Activated naive CD4-positive, alpha-beta T cell treated with anti-CD3 and anti-CD28 coated beads, Interleukin-2, amount 10 ng/mL, durations not matched to agents 7 days and 5 days (primary cell): ENCODE measurements at regions not wholly inside any gene's neighbourhood (a gene's known extent, or its start where the extent isn't known, plus 50 kb on each side); places are given as distances from the start of the nearest gene placed in this dataset.

Source experiments
- CTCF ChIA-PET: fragments of 350-600 bp; sonication (Branson Sonifier 250); formaldehyde crosslinking; loops from one replicate; lab custom pipeline; 2021; ENCODE audit warnings: antibody characterized with exemption; lab: Charles Lee
- DNase-seq: peaks from one replicate; pipeline ENCODE4 v3.0.0-alpha.2; 2020
- H3K27ac Mint-ChIP-seq: one replicate; pipeline ENCODE4 v1.8.0; 2021; ENCODE audit warnings: mild to moderate bottlenecking, moderate library complexity, mixed read lengths
- H3K27me3 Mint-ChIP-seq: one replicate; pipeline ENCODE4 v1.8.0; 2021; ENCODE audit warnings: mild to moderate bottlenecking, mixed read lengths
- H3K36me3 Mint-ChIP-seq: one replicate; pipeline ENCODE4 v1.8.0; 2021; ENCODE audit warnings: mixed read lengths
- H3K4me1 Mint-ChIP-seq: one replicate; pipeline ENCODE4 v1.8.0; 2021; ENCODE audit warnings: mixed read lengths
- H3K4me3 Mint-ChIP-seq: one replicate; pipeline ENCODE4 v1.8.0; 2021; ENCODE audit warnings: mild to moderate bottlenecking, moderate library complexity, mixed read lengths
- H3K9me3 Mint-ChIP-seq: one replicate; pipeline ENCODE4 v1.8.0; 2021; ENCODE audit warnings: mixed read lengths

DNA sequence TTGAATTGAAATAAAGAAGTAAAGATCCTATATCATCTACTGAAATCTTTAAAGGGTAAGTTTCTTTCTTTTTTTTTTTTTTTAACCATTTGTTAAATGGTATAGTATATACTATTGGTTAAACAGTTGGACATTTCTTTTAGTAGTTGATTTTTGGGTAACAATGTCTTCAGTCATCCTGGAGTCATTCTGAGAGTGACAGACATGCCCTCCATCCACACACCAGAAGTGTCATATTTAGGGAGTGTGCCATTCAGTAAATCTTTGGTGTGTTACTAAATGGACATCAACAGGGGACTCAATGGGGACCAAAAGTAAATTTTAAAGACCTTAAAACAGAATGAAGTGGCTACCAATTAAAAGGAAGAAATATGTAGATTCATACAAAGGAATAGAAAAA, 50.8 kb upstream of the SLC39A10 start:
- no peaks in the 10 kb centered on the region for H3K9me3 Mint-ChIP-seq
- DNase-seq, result no peak
- no peak overlapping the region for H3K27ac Mint-ChIP-seq
- peaks cover 4% of the 10 kb centered on the region for H3K4me1 Mint-ChIP-seq
- CTCF ChIA-PET, result no interaction called here
- no peak overlapping the region for H3K4me3 Mint-ChIP-seq
- H3K36me3 Mint-ChIP-seq, result no peaks in the 10 kb centered on the region
- no peaks in the 10 kb centered on the region for H3K27me3 Mint-ChIP-seq

DNA sequence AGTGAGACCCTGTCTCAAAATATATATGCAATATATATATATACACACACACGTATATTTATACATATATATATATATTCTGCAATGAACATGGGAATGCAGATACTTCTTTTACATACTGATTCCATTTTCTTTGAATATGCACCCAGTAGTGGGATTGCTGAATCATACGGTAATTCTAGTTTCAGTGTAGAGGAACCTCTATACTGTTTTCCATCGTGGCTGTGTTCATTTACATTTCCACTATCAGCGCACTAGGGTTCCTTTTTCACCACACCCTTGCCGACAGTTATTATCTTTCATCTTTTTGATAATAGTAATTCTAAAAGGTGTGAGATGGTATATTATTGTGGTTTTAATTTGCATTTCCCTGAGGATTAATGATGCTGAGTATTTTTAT, 52.3 kb upstream of the SLC39A10 start:
- CTCF ChIA-PET, result no interaction called here
- Mint-ChIP-seq H3K27me3 (no peaks in the 10 kb centered on the region), H3K27ac (no peak overlapping the region), H3K4me1 (peaks cover 4% of the 10 kb centered on the region), H3K9me3 (no peaks in the 10 kb centered on the region), H3K4me3 (no peak overlapping the region), H3K36me3 (no peaks in the 10 kb centered on the region)
- DNase-seq, result no peak

DNA sequence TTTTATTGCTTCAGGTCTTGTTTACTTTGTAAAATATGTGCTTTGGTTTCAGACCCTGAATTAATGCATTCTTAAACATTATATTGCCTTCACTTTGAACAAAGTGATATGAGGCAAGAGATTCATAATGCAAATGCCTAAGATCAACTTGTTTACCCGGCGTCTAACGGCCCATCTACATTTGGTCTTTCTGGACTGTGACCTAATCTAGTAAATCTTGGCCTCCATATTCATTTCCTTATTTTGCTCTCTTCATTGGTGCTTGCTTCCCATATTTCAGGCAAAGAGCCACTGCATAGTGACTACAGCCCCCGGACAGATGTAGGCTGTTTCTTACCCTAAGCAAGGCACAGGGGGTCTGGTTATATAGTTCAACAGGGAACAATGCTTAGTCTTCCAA, 53.0 kb upstream of the SLC39A10 start:
- Mint-ChIP-seq H3K27ac (no peak overlapping the region), H3K27me3 (no peaks in the 10 kb centered on the region), H3K4me3 (no peak overlapping the region), H3K9me3 (no peaks in the 10 kb centered on the region), H3K36me3 (no peaks in the 10 kb centered on the region), H3K4me1 (peaks cover under 1% of the 10 kb centered on the region)
- no peak for DNase-seq
- CTCF ChIA-PET, result no interaction called here

DNA sequence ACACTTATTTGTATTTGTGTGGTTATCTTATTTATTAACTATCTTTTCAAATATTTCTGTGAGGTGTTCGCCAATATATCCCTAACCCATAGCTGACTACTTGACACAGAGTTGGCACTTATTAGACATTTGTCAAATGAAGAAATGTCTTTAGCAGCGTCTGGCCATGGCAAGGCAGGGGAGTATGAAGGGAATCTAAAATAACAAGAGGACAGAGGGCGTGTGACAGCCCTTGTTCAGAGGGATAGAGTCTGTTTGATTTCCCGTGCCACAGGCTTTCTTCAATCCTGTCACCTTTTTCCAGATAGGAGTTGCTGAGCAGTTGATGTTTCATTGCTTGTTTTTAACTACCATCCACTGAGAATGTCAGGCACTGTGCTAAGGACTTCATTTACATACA, 53.6 kb upstream of the SLC39A10 start:
- DNase-seq, result no peak
- Mint-ChIP-seq H3K4me1 (peaks cover 2% of the 10 kb centered on the region), H3K4me3 (no peak overlapping the region), H3K27ac (no peak overlapping the region), H3K27me3 (no peaks in the 10 kb centered on the region), H3K36me3 (peaks cover 3% of the 10 kb centered on the region), H3K9me3 (peaks cover 3% of the 10 kb centered on the region)
- CTCF ChIA-PET, result no interaction called here

DNA sequence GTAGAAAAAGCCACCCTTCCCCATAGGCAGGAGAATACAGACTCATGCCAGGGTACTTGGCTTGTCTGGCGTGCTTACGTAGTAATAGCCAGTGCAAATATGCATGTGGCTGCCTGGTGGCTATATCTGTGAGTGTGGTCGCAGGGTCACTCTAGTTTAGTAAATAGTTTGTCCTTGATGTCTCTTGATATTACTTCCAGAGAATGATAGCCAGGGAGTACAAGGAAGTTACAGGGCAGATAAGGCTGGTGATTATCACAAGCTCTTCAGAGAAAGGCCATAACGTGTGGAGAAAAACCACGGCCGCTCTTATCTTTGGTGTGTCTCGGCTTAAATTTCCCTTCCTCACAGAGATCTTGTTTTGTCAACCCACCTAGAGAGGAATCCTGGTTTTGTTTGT, 54.3 kb upstream of the SLC39A10 start:
- H3K27ac Mint-ChIP-seq, result no peak overlapping the region
- no peak for DNase-seq
- H3K27me3 Mint-ChIP-seq, result no peaks in the 10 kb centered on the region
- H3K9me3 Mint-ChIP-seq, result peaks cover 3% of the 10 kb centered on the region
- CTCF ChIA-PET, result no interaction called here
- H3K36me3 Mint-ChIP-seq, result peaks cover 3% of the 10 kb centered on the region
- no peak overlapping the region for H3K4me3 Mint-ChIP-seq
- H3K4me1 Mint-ChIP-seq, result peaks cover 2% of the 10 kb centered on the region

DNA sequence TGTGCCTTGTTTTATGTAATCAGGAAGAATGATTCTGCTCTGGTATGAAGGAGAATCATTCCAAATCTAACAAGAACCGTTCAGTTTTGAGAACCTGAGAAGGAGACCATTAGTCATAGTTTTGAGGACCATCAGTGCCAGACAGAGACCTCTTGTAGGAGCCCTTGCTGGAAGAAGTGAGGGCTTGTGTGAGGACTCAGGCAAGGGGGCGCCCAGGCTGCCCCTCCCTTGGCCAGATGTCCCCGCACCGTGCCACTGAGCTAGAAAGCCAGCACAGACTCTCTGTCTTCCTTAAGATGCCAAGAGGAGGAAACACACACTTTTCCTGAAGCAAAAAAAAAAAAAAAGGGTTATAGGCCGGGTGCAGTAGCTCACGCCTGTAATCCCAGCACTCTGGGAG, 55.7 kb upstream of the SLC39A10 start:
- Mint-ChIP-seq H3K27ac (no peak overlapping the region), H3K4me1 (peaks cover 2% of the 10 kb centered on the region), H3K9me3 (peaks cover 6% of the 10 kb centered on the region), H3K36me3 (peaks cover 3% of the 10 kb centered on the region), H3K27me3 (no peaks in the 10 kb centered on the region), H3K4me3 (no peak overlapping the region)
- CTCF ChIA-PET, result no interaction called here
- no peak for DNase-seq

DNA sequence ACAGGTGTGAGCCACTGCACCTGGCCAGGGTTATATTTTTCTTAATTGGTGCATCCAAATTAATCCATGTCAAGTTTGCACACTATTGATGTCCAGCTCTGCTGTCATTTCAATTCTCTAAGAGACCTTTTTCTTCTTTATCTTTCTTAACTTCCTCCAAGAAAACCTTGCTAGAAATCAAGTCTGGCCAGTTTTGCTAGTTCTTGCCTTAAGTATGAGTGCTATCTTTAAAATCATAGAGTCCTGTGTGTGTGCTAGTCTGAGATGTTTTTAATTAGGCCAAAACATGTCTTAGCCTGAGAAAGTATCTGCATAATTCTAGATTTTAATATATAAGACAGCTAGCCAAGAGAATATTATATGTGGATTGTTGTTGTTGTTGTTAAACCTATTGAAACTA, 56.2 kb upstream of the SLC39A10 start:
- Mint-ChIP-seq H3K36me3 (peaks cover 4% of the 10 kb centered on the region), H3K27me3 (no peaks in the 10 kb centered on the region), H3K27ac (no peak overlapping the region), H3K4me1 (peaks cover 2% of the 10 kb centered on the region), H3K9me3 (peaks cover 7% of the 10 kb centered on the region), H3K4me3 (no peak overlapping the region)
- DNase-seq, result no peak
- CTCF ChIA-PET, result no interaction called here

DNA sequence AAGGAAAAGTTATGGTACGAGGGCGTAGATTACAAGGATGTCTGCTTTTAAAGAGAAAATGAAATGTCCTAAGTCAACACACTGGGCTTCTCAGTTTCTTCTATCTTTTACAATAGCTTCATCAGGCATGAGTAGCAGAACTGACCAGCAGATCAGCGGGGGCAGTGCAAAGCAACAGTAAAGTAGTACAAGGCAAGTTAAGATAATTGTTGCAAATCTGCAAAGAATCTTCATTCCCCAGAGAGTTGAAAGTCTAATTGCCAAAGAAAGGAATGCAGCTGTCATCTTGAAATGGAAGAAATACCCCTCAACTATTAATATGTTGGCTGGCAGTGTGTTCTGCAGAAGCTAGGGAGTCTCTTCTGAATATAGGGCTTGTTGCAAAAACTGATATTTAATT, 60.2 kb upstream of the SLC39A10 start:
- no peak overlapping the region for H3K4me3 Mint-ChIP-seq
- CTCF ChIA-PET, result no interaction called here
- peaks cover 13% of the 10 kb centered on the region for H3K36me3 Mint-ChIP-seq
- no peaks in the 10 kb centered on the region for H3K27me3 Mint-ChIP-seq
- no peak for DNase-seq
- peaks cover 16% of the 10 kb centered on the region for H3K4me1 Mint-ChIP-seq
- H3K9me3 Mint-ChIP-seq, result peaks cover 16% of the 10 kb centered on the region
- no peak overlapping the region for H3K27ac Mint-ChIP-seq

DNA sequence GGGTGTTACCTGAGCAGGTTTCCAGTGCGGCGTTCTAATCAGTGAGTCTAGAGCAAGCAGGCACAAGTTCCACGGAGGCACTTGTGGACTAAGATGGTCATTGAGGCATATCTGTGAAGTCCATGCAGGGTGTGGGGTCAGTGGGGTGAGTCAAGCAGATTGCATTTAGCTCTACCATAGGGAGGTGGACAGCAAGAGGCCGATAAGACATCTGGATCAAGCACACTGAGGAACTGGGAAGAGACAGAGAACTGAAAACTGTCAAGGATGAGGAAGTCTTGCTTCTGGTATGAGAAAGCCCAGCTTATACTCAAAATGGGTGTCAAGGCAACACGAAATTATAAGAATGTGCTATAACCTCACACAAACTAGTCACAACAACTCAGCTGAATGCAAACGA, 61.2 kb upstream of the SLC39A10 start:
- Mint-ChIP-seq H3K4me3 (no peak overlapping the region), H3K4me1 (peaks cover 17% of the 10 kb centered on the region), H3K27me3 (no peaks in the 10 kb centered on the region), H3K27ac (no peak overlapping the region), H3K9me3 (peaks cover 16% of the 10 kb centered on the region), H3K36me3 (peaks cover 13% of the 10 kb centered on the region)
- no peak for DNase-seq
- CTCF ChIA-PET, result no interaction called here

DNA sequence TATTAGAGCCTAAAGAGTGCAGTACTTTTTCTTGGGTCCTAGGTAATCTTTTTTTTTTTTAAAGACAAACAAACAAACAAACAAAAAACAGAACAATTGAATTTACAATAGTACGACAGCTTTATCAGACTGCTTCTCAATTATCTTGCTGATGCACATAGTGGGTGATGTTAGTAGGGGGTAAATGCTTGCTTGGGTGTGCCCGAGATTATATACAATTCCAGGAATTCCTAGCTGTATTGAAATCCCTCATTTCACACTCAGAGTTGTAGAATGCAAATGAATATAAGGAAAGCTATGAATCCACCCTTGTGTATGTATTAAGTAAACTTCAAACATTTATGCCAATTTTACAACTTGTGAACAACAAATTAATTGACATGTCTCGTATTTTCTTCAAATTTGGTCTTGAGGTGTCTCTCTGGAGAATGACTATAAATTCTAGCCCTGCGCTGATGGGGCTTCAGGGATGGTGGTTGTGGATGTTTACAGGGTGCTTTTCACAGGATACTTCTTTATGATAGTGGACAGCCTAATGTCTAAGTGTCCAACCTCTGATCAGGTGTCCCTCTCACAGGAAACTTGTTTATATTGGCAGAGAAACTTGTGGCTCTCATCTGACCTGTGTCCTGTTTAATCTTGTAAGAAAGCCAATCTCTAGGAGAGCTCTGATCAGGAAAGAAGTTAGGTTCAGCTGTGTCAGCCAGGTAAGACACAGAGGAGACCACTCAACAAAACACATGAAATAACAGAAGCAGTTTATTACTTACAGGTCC, 61.9 kb upstream of the SLC39A10 start:
- DNase-seq, result no peak
- Mint-ChIP-seq H3K4me1 (peaks cover 18% of the 10 kb centered on the region), H3K4me3 (no peak overlapping the region), H3K9me3 (peaks cover 16% of the 10 kb centered on the region), H3K36me3 (peaks cover 13% of the 10 kb centered on the region), H3K27me3 (no peaks in the 10 kb centered on the region), H3K27ac (no peak overlapping the region)
- CTCF ChIA-PET, result no interaction called here

DNA sequence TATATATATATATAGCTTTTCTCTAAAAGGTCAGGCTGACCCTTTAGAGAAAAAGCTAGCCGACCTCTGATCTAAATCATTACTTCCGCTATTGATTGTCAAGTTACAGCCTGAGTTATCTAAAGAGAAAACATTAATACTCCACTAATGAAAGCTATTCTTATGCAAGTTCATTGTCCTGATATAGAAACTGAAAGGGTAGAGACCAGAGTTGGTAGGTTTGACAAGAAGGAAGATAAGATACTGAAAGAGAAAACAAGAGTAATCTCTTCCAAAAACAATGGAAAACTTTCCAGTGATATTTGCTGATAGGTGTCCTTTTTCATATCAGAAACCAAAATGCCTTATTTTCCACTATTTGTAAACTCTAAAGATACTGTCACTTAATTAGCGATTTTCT, 62.8 kb upstream of the SLC39A10 start:
- Mint-ChIP-seq H3K9me3 (peaks cover 16% of the 10 kb centered on the region), H3K4me3 (no peak overlapping the region), H3K4me1 (peaks cover 18% of the 10 kb centered on the region), H3K27me3 (no peaks in the 10 kb centered on the region), H3K36me3 (peaks cover 15% of the 10 kb centered on the region), H3K27ac (no peak overlapping the region)
- CTCF ChIA-PET, result interaction anchor here (1.7 kb wide), 1 partner anchor 18 kb away, joined by 4 read pairs; no protein-coding TSS in a partner anchor
- no peak for DNase-seq

DNA sequence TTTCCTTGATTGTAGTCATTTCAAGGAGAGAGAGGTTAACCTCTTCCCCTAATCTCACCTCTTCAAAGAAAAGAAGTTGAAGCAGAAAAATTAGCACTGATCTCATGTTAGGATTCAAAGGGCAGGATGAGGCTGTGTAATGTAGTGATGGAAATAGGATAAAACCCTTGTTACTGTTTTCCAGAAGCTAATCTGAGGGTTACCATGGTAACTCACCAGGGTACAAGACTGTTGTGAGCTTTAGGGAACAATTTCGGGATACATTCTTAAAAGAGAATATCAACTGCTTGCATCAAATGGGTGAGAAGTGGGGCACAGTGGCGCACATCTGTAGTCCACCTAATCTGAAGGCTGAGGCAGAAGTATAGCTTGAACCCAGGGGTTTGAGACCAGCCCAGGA, 64.9 kb upstream of the SLC39A10 start:
- Mint-ChIP-seq H3K27me3 (no peaks in the 10 kb centered on the region), H3K36me3 (peaks cover 12% of the 10 kb centered on the region), H3K4me3 (no peak overlapping the region), H3K4me1 (peaks cover 16% of the 10 kb centered on the region), H3K27ac (no peak overlapping the region), H3K9me3 (peaks cover 13% of the 10 kb centered on the region)
- no peak for DNase-seq
- CTCF ChIA-PET, result interaction anchor here (0.8 kb wide), 1 partner anchor 22 kb away, joined by 3 read pairs; no protein-coding TSS in a partner anchor

DNA sequence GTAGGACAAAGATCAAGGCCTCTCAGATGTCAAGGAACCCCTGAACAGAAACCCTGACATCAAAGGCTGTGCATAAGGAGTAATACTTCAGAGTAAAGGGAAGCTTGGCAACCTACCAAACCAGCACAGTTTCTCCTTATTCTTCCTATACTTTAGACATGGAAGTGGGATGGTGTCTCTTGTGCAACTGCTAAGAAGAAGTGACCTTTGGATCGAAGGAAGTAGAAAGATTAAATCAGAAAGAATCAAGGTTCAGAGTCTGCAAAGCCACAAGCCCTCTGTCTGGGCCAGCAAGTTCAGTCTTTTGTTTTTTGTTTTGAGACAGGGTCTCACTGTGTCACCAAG, 66.2 kb upstream of the SLC39A10 start:
- H3K27ac Mint-ChIP-seq, result no peak overlapping the region
- H3K9me3 Mint-ChIP-seq, result peaks cover 10% of the 10 kb centered on the region
- DNase-seq, result no peak
- peaks cover 11% of the 10 kb centered on the region for H3K36me3 Mint-ChIP-seq
- H3K4me3 Mint-ChIP-seq, result no peak overlapping the region
- H3K4me1 Mint-ChIP-seq, result peaks cover 16% of the 10 kb centered on the region
- CTCF ChIA-PET, result interaction anchor here (1.0 to 1.2 kb wide), 2 partner anchors 9 to 14 kb away, joined by 3 to 4 read pairs; no protein-coding TSS in a partner anchor
- H3K27me3 Mint-ChIP-seq, result no peaks in the 10 kb centered on the region

DNA sequence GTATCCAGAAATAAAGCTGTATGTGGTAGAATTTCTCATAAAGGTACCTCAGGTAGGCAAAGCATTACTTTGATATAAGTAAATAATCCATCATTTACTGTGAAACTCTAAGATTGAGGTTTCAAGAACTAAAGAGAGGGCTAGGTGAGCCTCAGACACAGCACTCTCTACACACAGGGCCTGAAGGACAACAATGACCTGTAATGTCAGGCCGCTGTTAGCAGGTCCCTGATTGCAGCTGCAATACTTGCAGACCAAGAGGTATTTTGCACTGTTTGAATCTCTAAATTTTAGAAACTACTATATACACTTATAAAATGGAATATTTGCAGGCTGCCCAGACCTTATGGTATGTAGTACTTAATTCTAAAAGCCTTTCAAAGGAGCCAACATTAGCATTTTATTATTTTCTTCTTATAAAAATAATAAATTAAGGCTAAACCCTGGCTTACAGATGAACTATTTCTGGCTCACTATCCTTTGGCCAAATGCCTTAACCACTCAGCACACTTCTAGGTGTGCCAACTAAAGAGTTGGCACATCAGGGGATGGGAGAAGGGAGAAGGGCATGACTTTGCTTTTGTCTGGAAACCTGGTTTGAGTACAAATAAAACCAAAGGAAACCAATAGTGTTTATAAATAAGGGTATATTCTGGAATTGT, 66.7 kb upstream of the SLC39A10 start:
- Mint-ChIP-seq H3K27ac (no peak overlapping the region), H3K36me3 (peaks cover 6% of the 10 kb centered on the region), H3K4me3 (no peak overlapping the region), H3K9me3 (peaks cover 5% of the 10 kb centered on the region), H3K4me1 (peaks cover 15% of the 10 kb centered on the region), H3K27me3 (no peaks in the 10 kb centered on the region)
- CTCF ChIA-PET, result interaction anchor here (1.0 to 1.2 kb wide), 2 partner anchors 8 to 14 kb away, joined by 3 to 4 read pairs; no protein-coding TSS in a partner anchor
- DNase-seq, result no peak

DNA sequence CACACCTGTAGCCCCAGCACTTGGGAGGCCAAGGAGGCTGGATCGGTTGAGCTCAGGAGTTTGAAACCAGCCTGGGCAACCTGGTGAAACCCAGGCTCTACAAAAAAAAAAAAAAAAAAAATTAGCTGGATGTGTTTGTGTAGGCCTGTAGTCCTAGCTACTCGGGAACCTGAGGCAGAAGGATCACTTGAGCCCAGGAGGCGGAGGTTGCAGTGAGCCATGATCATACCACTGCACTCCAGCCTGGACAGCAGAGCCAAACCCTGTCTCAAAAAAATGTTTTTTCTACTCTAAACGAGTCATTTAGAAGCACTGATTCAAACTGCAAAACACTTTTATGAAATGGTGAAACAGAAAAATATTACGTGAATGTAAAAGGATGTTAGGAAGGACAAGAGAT, 69.1 kb upstream of the SLC39A10 start:
- Mint-ChIP-seq H3K4me3 (no peak overlapping the region), H3K9me3 (peaks cover 3% of the 10 kb centered on the region), H3K27ac (no peak overlapping the region), H3K4me1 (peaks cover 2% of the 10 kb centered on the region), H3K27me3 (no peaks in the 10 kb centered on the region), H3K36me3 (peaks cover 3% of the 10 kb centered on the region)
- CTCF ChIA-PET, result interaction anchor here (1.2 to 3.0 kb wide), 2 partner anchors 10 to 12 kb away, joined by 3 to 15 read pairs; no protein-coding TSS in a partner anchor
- DNase-seq, result no peak
